Epithelial cell of esophagus (primary cell): ENCODE measurements at regions not wholly inside any gene's neighbourhood (a gene's known extent, or its start where the extent isn't known, plus 50 kb on each side); places are given as distances from the start of the nearest gene placed in this dataset.

Experiments
- DNase-seq: peaks from one replicate; pipeline ENCODE4 v3.0.0; 2010; ENCODE audit warnings: low read depth
- H3K4me3 ChIP-seq: 2 replicates; pipeline ENCODE4 v1.5.1; 2011; ENCODE audit warnings: mild to moderate bottlenecking, low read length, control low read depth
- TF ChIP-seq, protein P1 (sequence below): IDR thresholded peaks from 2 replicates; pipeline ENCODE4 v1.5.1; 2011; ENCODE audit warnings: low read depth, mild to moderate bottlenecking, low read length, control low read depth, inconsistent platforms; ENCODE audit not compliant: insufficient read depth; ENCODE audit errors: missing control alignments

DNA sequence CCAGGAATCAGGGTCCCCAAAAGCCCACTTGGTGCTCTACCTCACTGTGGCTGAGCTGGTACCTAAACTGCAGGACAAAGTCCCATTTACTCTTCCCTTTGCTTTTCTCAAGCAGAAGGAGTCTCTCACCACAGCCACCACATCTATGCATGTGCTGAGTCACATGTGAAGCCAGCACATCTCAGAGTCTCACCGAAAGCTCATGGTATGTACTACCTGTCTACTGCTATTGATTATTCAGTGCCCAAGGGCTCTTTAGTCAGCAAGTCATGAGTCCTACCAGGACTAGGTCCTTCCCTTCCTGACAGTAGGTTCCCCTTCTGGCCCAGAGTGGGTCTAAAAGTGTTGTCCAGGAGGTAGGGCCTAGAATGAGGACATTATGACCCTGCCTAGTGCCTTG, 130.7 kb upstream of the NTRK2 start:
- no peak overlapping the region for H3K4me3 ChIP-seq
- peak; percentile 84 for DNase-seq
- TF ChIP-seq, protein P1, sequence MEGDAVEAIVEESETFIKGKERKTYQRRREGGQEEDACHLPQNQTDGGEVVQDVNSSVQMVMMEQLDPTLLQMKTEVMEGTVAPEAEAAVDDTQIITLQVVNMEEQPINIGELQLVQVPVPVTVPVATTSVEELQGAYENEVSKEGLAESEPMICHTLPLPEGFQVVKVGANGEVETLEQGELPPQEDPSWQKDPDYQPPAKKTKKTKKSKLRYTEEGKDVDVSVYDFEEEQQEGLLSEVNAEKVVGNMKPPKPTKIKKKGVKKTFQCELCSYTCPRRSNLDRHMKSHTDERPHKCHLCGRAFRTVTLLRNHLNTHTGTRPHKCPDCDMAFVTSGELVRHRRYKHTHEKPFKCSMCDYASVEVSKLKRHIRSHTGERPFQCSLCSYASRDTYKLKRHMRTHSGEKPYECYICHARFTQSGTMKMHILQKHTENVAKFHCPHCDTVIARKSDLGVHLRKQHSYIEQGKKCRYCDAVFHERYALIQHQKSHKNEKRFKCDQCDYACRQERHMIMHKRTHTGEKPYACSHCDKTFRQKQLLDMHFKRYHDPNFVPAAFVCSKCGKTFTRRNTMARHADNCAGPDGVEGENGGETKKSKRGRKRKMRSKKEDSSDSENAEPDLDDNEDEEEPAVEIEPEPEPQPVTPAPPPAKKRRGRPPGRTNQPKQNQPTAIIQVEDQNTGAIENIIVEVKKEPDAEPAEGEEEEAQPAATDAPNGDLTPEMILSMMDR, result no peak

DNA sequence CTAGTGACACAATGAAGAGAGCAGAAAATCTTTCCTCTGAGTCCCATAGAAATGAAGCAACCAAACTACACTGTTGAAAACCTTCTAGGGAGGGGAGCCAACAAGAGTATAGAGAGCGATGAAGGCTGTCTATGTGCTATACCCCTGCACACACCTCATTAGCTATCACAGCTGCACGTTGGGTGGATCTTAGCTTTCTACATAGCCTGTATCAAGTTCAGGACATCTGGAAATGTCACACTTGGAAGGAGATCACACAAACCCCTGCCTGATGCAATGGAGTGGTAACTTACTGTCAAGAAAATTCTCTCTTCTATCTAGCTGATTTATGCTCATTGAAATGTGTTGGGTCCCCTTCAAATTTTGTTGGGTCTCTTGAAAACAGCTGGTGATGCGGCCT, 127.0 kb upstream of the NTRK2 start:
- TF ChIP-seq, protein P1, result no peak
- DNase-seq, result no peak
- no peak overlapping the region for H3K4me3 ChIP-seq

DNA sequence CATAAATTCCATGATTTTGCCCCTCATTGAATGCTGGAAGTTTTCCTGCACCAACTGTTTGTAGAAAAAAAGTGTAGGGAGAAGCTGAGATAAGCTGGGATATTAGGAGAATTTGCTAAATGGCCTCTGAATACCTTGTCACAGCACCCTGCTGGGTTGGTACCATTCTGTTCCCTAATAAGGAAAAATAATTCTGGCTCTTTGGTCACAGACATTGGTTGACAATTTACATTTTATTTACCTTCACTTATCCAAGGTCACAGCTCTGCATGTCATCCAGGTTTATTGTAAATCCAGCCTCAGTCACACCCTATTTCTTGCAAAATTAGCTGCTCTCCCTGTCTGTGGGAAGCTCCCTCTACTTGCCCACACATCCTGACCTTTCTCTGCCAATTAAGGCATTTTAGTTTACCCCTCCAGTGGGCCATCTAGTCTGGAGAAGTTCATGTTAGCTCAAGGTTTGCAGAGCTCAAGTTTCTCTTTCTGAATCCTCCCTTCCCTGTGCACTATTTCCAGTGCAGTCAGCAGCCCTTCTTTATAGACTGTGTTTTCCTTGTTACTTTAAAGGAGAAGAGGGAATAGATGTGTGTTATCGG, 115.4 kb upstream of the NTRK2 start:
- TF ChIP-seq, protein P1, result no peak
- no peak overlapping the region for H3K4me3 ChIP-seq
- no peak for DNase-seq

DNA sequence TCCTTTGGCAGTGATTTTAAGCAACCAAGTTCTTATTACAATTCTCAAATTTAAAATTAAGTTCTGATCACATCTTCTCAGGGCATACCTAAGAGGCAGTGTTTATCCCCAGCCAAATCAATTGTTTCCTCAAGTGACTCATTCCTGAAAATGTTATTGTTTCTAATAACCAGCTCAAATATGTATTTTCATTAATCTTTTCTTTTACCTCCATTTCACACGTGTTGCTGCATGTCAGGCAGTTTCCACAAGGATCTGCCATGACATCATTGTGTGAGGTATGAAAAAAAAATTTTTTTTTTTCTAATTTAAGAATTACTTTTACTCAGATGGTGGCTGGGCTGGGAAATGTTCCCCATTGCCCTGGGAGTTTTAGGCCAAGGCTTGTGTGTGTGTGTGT, 113.0 kb upstream of the NTRK2 start:
- H3K4me3 ChIP-seq, result no peak overlapping the region
- peak; percentile 86 for DNase-seq
- TF ChIP-seq, protein P1, result no peak

DNA sequence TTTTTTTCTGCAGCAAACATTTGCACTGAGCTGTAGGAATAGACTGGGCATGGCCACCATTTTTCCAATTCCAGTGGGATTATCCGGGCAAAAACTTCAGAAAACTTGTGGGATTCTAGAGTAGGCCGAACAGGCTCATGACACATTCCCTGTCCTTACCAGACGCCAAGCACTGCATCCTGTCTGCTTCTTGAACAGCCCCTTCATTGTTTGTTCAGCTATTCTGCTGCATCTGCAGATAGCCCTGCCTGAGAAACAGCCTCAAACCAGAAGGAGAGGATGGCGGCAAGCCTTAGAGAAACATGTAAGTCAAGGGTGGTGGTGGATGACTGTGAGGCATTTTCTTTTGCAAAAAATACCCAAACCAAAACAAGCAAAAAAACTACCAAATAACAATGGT, 111.8 kb upstream of the NTRK2 start:
- no peak for DNase-seq
- no peak overlapping the region for H3K4me3 ChIP-seq
- TF ChIP-seq, protein P1, result no peak

DNA sequence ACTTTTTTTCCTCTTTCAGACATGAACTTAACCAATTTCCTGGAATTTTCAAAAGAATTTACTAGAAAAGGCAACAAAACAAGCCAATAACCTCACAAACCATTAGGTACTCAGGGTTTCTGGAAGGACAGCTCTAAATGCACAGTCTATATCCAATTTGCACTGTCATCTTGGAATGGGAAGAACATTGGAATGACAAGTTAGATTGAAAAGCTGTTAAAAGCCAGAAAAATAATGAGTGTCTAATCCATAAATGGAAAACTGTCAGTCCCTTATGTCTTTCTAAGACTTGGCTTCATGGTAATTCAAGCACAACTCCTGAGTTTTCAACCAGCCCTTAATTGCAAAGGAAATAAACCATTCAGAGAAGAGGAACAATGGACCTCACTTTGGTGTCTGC, 105.8 kb upstream of the NTRK2 start:
- no peak overlapping the region for H3K4me3 ChIP-seq
- no peak for DNase-seq
- TF ChIP-seq, protein P1, result no peak

DNA sequence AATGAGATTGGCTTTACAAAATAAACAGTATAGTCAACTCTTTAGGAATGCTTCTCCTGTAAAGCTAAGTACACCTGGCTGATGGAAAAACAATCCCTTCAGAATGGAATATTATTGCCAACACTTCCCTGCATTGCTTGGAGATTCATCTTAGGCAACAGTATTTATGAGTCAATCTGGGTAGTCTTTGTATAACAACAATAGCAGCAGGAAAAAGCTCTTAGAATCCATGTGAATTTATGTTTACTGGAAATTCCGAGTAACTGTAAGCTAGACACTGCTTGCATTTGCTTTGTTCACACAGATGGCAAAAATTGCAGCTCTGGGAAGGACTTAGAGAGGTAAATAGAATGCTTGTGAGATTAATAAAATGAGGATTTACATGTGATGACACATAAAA, 101.7 kb upstream of the NTRK2 start:
- H3K4me3 ChIP-seq, result no peak overlapping the region
- DNase-seq, result peak; percentile 77
- TF ChIP-seq, protein P1, result no peak
